HAP-1 (cell line): ENCODE measurements at regions not wholly inside any gene's neighbourhood (a gene's known extent, or its start where the extent isn't known, plus 50 kb on each side); places are given as distances from the start of the nearest gene placed in this dataset.

Experiments
- DNase-seq, 2 experiments: peaks; one replicate each; pipeline ENCODE4 v3.0.0-alpha.2; 2016 to 2020; ENCODE audit warnings: low spot score in 2 of 2
- H3K27me3 ChIP-seq: fragments of 250-450 bp; sonication (Bioruptor Pico); 2 replicates; pipeline ENCODE4 v1.5.1; 2020; ENCODE audit warnings: low read depth, mild to moderate bottlenecking, moderate library complexity
- H3K36me3 ChIP-seq: fragments of 250-450 bp; sonication (Bioruptor Pico); replicated peaks from 2 replicates; pipeline ENCODE4 v1.5.1; 2020; ENCODE audit warnings: mild to moderate bottlenecking
- H3K4me1 ChIP-seq: fragments of 250-450 bp; sonication (Bioruptor Pico); 2 replicates; pipeline ENCODE4 v1.5.1; 2020; ENCODE audit warnings: mild to moderate bottlenecking
- H3K4me3 ChIP-seq: fragments of 250-450 bp; sonication (Bioruptor Pico); 2 replicates; pipeline ENCODE4 v1.5.1; 2020; ENCODE audit warnings: mild to moderate bottlenecking, moderate library complexity
- H3K9me3 ChIP-seq: fragments of 250-450 bp; sonication (Bioruptor Pico); 2 replicates; pipeline ENCODE4 v1.5.1; 2020; ENCODE audit warnings: mild to moderate bottlenecking, moderate library complexity
- in situ Hi-C: fragments of 300-500 bp; cut with MboI; formaldehyde crosslinking; loops from 3 replicates; pipeline ENCODE4 v1.14.3; 2020; ENCODE audit warnings: low sequenced_read_pairs, inconsistent platforms, mixed read lengths

DNA sequence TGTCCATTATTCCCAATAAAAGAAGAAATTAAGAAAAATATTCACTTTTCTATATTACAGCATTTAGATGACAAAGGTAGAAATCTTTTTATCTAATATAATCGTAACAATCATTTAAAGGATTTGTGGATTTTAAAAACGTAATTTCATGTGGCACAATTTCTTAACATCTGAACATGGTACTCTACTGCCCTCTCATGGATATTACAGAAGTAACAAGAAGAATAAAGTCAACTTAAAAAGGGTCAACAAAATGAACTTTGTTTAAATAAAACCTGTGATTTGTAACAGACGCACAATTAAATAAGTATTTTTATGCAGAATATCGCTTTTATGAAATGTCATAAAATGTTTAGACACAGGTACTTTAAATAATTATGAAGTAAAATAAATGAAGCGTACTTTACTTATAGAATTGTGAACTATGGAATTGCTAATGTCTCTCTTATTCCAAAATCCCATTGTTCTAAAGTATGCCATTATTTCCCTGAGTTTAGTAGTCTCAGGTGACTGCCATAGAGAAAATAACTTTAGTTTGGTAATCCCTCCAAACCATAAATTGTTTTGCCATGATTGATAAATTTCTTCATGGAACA is 366.8 kb upstream of the ZNF385D start:
- Histone ChIP-seq H3K36me3 (no peaks in the 10 kb centered on the region), H3K4me3 (no peak overlapping the region), H3K4me1 (no peaks in the 10 kb centered on the region), H3K27me3 (peaks cover 6% of the 10 kb centered on the region; the same call in 1 of the 2 replicates), H3K9me3 (no peaks in the 10 kb centered on the region)
- in situ Hi-C loops, result no loop called here
- peak in 1 of 2 experiments; percentile 35 for DNase-seq

DNA sequence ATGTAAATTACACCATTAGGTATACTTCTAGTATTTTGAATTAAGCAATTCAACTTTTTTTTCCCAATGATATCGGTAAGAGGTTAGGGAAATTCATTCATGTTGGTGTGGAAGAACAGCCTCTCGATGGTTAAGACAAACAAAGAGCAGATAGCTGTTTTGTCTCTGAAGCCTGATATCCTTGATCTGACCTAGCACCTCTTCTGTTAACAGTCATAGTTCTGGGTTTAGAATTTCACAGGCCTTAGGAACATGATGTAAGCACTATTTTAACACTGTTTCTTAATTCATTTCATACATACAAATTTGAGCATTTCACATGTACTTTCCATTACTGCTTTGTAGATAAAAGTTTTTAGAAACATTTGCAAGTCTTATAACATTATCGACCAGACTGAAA is 367.5 kb upstream of the ZNF385D start:
- peaks cover 6% of the 10 kb centered on the region; the same call in 1 of the 2 replicates for H3K27me3 ChIP-seq
- H3K4me3 ChIP-seq, result no peak overlapping the region
- in situ Hi-C loops, result no loop called here
- DNase-seq, result no peak
- no peaks in the 10 kb centered on the region for H3K4me1 ChIP-seq
- H3K9me3 ChIP-seq, result no peaks in the 10 kb centered on the region
- no peaks in the 10 kb centered on the region for H3K36me3 ChIP-seq

DNA sequence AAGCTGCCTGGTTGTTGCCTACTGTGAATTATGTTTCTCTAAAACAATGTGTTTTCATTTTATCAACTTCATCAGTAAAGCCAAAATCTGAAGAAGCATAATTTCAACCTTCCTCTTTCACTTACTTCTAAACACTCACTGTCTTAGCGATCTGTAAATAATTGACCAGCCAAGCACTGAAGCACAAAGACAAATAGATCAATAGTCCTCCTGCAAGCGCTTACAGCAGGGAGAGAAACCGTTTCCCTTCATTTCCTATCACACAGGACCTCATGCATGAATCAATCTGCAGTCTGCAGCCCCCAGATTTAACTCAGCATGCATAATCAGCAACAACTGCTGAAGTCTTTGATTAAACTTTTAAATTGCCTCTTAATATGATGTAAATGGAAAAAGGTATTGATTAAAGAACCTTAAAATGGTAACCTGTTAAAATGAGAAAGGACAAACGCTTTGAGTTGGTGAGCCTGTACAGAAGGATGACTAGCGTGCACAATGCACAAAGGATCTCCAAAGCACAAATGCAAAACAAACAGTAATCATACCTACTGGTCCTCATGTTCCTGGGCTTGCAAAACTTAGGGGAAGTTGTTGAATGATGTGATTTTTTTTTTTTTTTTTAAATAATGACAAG is 370.2 kb upstream of the ZNF385D start:
- Histone ChIP-seq H3K4me3 (no peak overlapping the region), H3K9me3 (no peaks in the 10 kb centered on the region), H3K4me1 (no peaks in the 10 kb centered on the region), H3K27me3 (peaks cover 6% of the 10 kb centered on the region; the same call in 1 of the 2 replicates), H3K36me3 (no peaks in the 10 kb centered on the region)
- in situ Hi-C loops, result no loop called here
- DNase-seq, result no peak

DNA sequence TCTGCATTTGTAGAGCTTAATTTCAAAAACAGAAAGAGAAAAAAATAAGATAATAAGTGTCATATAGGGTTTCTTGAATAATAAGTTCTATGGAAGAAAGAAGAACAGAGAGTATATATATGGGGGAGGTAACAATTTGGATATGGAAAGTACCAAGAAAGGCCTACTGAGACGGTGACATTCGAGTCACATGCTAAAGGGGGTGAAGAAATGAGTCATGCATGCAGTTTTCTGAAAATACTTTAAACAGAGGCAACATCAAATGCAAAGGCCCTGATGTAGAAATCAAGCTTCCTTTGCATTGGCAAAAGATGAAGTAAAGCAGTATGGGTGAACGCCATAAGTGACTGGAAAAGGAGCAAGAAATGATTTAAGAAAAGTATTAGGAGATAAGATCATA is 371.6 kb upstream of the ZNF385D start:
- no peak for DNase-seq
- H3K4me1 ChIP-seq, result no peaks in the 10 kb centered on the region

DNA sequence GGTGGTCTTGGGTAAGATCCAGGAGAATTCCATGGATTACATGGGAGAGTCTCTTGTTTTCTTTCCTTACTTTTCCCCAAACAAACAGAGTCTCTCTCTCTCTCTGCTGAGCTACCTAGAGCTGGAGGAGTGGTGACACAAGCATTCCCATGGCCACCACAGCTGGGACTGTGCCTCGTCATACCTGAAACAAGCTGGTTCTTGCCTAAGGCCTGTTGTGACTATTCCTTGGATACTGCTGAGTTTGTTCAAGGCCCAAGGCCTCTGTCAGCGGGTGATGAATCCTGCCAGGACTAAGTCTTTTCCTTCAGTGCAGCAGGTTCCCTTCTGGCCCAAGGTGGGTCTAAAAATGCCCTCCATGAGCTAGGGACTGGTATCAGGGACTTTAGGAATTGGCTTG is 378.1 kb upstream of the ZNF385D start:
- DNase-seq, result no peak
- H3K36me3 ChIP-seq, result no peaks in the 10 kb centered on the region
- H3K9me3 ChIP-seq, result no peaks in the 10 kb centered on the region
- in situ Hi-C loops, result no loop called here
- no peaks in the 10 kb centered on the region for H3K4me1 ChIP-seq
- H3K4me3 ChIP-seq, result no peak overlapping the region
- no peaks in the 10 kb centered on the region; the same call in 1 of the 2 replicates for H3K27me3 ChIP-seq

More for the DNA sequence above, 371.6 kb upstream of the ZNF385D start:
- Histone ChIP-seq H3K27me3 (peaks cover 6% of the 10 kb centered on the region; the same call in 1 of the 2 replicates), H3K4me3 (no peak overlapping the region), H3K9me3 (no peaks in the 10 kb centered on the region), H3K36me3 (no peaks in the 10 kb centered on the region)
- in situ Hi-C loops, result no loop called here

DNA sequence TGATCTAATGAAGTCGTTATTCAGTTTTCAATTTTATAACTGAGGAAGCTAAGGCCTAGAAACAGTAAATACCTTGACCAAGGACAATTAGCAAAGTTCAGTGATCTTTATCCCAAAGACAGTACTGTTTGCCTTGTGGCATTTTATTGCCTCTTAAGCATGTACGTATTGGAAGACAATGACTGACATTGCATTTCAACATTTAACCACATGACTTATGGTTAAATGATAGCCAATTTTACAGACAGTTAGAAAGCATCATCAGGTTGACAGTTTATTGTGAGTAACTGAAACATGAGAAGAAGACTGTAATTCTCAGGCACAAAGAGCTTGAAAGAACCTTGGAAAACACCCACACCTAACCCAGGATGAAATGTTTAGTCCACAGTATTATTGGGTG is 390.8 kb upstream of the ZNF385D start:
- DNase-seq, result no peak
- Histone ChIP-seq H3K36me3 (no peaks in the 10 kb centered on the region), H3K9me3 (no peaks in the 10 kb centered on the region), H3K27me3 (no peaks in the 10 kb centered on the region), H3K4me3 (no peak overlapping the region), H3K4me1 (no peaks in the 10 kb centered on the region)
- in situ Hi-C loops, result no loop called here

DNA sequence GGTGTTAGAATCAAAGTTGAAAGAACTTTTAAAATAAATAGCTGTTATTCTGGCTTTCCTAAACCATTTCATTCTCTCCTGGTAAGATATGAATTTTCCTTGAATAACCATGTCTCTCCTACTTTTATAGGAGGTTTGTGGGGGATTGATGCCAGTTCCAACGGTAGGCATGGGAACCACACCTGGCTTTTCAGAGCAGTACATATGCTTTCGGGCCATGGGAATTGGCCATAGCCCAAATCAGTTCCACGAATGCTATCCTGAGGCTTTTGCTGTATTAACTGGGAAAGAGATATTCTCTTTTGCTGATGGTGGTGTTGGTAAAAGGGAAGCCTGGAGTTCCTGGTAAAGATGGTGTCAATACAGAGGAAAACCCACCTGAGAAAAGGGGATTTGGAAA is 396.2 kb upstream of the ZNF385D start:
- H3K4me3 ChIP-seq, result no peak overlapping the region
- in situ Hi-C loops, result no loop called here
- no peak for DNase-seq
- H3K36me3 ChIP-seq, result no peaks in the 10 kb centered on the region
- H3K9me3 ChIP-seq, result no peaks in the 10 kb centered on the region
- H3K27me3 ChIP-seq, result no peaks in the 10 kb centered on the region
- peaks cover 10% of the 10 kb centered on the region for H3K4me1 ChIP-seq

DNA sequence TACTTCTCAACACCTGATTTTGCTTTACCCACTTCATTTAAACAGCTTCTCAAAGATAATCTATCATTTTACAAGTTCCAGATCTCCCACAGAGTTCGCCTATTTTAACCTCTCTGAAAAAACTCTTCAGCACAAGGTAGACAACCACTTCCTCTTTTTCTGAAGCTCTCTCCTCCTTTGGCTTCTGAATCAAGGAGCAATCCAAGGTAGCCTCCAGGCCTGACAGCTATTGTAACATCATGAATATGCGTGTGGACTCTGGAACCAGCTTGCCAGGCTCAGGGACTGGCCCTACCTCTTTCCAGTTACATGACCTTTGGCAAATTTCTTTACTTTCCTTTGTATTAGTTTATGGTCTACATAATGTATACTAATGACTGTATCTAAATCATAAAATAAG is 405.9 kb upstream of the ZNF385D start:
- no peak for DNase-seq
- H3K4me3 ChIP-seq, result no peak overlapping the region
- H3K36me3 ChIP-seq, result no peaks in the 10 kb centered on the region
- H3K4me1 ChIP-seq, result peaks cover under 1% of the 10 kb centered on the region; the same call in 1 of the 2 replicates
- 0 out of 2 replicates have a peak, but pooled peaks cover 3% of the 10 kb centered on the region for H3K27me3 ChIP-seq
- H3K9me3 ChIP-seq, result no peaks in the 10 kb centered on the region
- in situ Hi-C loops, result no loop called here

DNA sequence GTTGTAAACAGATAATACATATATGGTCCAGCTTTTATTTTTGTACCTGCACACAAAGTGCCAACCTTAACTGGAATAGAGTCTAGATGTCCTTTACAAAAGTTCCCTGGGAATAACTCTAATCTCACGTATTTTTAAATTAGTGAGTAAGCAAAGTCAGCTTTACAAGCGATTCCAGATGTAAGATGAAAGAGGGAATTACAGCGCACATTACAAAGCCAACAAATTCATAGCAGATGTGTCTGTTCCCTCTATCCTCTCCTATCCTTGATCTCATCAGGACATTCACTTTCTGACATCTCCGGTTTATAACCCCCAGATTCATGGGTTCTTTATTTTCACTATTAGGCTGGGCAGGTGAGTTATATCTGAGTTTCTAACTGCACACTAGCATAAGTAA is 406.8 kb upstream of the ZNF385D start:
- 0 out of 2 replicates have a peak, but pooled peaks cover 3% of the 10 kb centered on the region for H3K27me3 ChIP-seq
- H3K4me3 ChIP-seq, result no peak overlapping the region
- H3K4me1 ChIP-seq, result no peaks in the 10 kb centered on the region; the same call in 1 of the 2 replicates
- no peak for DNase-seq
- in situ Hi-C loops, result no loop called here
- no peaks in the 10 kb centered on the region for H3K9me3 ChIP-seq
- H3K36me3 ChIP-seq, result no peaks in the 10 kb centered on the region

DNA sequence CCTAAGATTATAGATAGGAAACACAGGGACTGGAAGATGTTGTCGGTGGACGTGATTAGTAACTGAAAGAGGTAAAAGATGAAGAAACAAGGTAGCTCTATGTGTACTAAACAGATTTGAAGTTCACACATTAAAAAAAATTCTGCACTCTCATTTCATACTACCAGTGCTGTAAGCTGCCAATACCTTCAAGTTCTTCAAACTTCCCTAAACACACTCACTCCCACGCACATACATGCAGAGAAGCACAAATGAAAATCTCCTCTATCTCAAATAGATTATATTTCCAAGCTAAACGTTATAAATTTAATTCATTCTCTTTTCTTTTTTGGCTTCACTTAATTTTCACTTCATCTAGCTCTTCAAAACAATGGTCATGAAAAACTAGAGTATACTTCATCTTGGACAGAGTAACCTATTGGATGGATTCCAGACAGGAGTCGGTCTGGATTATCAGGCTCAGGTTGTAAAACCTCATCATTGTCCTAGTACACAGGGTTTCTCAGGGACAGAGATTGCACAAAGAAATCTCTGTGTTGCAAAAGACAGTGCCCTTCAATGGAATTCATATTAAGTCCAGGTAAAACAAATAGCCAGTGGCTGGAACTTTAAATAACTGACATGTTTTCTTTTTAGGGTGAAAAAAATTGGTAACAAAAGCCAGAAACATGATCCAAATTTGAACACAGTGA is 408.1 kb upstream of the ZNF385D start:
- in situ Hi-C loops, result no loop called here
- H3K27me3 ChIP-seq, result 0 out of 2 replicates have a peak, but pooled peaks cover 3% of the 10 kb centered on the region
- no peak overlapping the region for H3K4me3 ChIP-seq
- H3K4me1 ChIP-seq, result no peaks in the 10 kb centered on the region; the same call in 1 of the 2 replicates
- H3K36me3 ChIP-seq, result no peaks in the 10 kb centered on the region
- no peaks in the 10 kb centered on the region for H3K9me3 ChIP-seq
- DNase-seq, result no peak

DNA sequence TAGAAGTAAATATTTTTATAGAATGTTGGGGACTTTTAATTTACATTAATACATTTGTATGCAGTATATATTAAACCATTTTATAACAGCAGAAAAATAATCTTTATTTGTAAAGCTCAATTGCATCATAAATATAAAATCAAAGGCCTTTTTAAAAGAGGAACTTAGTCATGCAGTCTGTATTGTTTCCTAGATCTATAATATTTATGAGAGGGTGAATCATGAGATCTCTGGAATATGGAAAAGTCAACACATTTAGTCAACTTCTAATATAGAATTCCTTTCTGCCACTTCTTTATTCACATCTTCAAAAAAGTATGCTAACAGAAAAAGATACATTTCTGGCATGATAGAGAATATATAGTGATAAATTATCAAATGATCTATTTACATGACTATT is 410.3 kb upstream of the ZNF385D start:
- no peak overlapping the region for H3K4me3 ChIP-seq
- DNase-seq, result no peak
- H3K36me3 ChIP-seq, result no peaks in the 10 kb centered on the region
- H3K4me1 ChIP-seq, result no peaks in the 10 kb centered on the region; the same call in 1 of the 2 replicates
- in situ Hi-C loops, result no loop called here
- no peaks in the 10 kb centered on the region for H3K9me3 ChIP-seq
- H3K27me3 ChIP-seq, result no peaks in the 10 kb centered on the region

DNA sequence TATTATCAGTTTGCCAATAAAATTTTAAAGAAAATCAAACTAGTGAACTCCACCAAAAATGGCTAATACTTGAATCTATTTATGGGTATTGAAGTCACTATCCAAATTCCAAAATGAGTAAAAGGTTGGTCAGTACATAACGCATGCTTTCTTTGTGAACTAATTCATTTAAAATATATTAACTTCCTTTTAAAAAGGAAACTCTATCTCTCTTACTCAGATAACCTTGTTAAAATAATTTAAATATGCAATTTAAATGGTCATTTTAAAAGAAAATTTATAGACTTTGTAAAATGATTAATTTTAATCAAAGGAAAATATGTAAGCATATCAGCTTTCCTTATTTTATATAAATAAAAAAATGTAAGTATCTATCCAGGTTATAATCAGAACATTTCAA is 419.4 kb upstream of the ZNF385D start:
- H3K36me3 ChIP-seq, result no peaks in the 10 kb centered on the region
- no peaks in the 10 kb centered on the region for H3K4me1 ChIP-seq
- H3K9me3 ChIP-seq, result no peaks in the 10 kb centered on the region
- in situ Hi-C loops, result no loop called here
- no peak for DNase-seq
- H3K4me3 ChIP-seq, result no peak overlapping the region
- H3K27me3 ChIP-seq, result no peaks in the 10 kb centered on the region; the same call in 1 of the 2 replicates

DNA sequence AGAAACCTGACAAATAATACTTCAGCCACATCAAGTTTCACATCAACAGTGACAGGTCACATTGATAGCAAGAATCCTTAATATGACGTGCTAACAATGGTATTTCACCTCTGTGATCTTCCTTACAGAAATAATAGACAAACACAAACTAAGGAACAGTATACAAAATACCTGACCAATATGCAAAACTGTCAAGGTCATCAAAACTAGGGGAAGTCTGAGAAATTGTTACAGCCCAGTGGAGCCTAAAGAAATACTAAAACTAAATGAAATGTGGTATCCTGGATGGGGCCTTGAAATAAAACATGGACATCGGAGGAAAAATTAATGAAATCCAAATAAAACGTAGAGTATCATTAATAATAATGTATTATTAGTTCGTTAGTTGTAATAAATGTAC is 422.0 kb upstream of the ZNF385D start:
- DNase-seq, result no peak
- Histone ChIP-seq H3K36me3 (no peaks in the 10 kb centered on the region), H3K4me3 (no peak overlapping the region), H3K27me3 (no peaks in the 10 kb centered on the region; the same call in 1 of the 2 replicates), H3K4me1 (no peaks in the 10 kb centered on the region), H3K9me3 (no peaks in the 10 kb centered on the region)
- in situ Hi-C loops, result no loop called here

DNA sequence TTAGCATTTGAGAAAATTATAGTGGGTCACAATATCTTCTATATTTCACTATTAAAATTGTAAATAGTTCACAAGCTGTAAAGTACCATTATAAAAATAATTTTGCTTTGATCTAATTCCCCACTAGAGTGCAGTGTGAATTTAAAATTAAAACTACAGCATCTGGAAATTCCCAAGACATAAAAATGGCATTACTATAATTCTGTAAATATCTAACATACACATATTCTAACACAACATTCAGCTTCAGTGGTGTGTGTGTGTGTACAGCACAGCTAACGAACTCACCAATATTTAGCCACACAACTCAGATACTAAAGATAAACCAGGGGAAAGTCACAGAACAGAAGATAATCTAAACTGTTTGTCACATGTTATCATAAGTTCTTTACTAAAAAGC is 424.9 kb upstream of the ZNF385D start:
- no peak overlapping the region for H3K4me3 ChIP-seq
- H3K27me3 ChIP-seq, result no peaks in the 10 kb centered on the region
- no peaks in the 10 kb centered on the region for H3K36me3 ChIP-seq
- in situ Hi-C loops, result no loop called here
- no peak for DNase-seq
- no peaks in the 10 kb centered on the region for H3K4me1 ChIP-seq
- no peaks in the 10 kb centered on the region for H3K9me3 ChIP-seq
